ENCODE measurements at regions not wholly inside any gene's neighbourhood (a gene's known extent, or its start where the extent isn't known, plus 50 kb on each side); places are given as distances from the start of the nearest gene placed in this dataset.
"Not testable (repeated sequence)": the region's sequence is repeated elsewhere in the genome, so short reads cannot be mapped to it uniquely, and the experiment has no call there.

- no peak for DNase-seq (ENCODE audit: low read depth in 2 of 2)
- no peak overlapping the region for H3K4me3 ChIP-seq (replicated peaks in 1 of 2; ENCODE audit: low read depth in 2 of 2, low read length in 2 of 2)
- TF ChIP-seq CTCF (IDR thresholded peaks at IDR 0.05; ENCODE audit: low read depth, low read length), result no peak
Measured at GRCh38 chr14:43285575-43285974, 1221.5 kb downstream of the FSCB start.

- TF ChIP-seq CTCF (IDR thresholded peaks at IDR 0.05; ENCODE audit: low read depth, low read length), result no peak
- H3K4me3 ChIP-seq (replicated peaks in 1 of 2; ENCODE audit: low read depth in 2 of 2, low read length in 2 of 2), result no peak overlapping the region
- no peak for DNase-seq (ENCODE audit: low read depth in 2 of 2)
Measured at GRCh38 chr14:43260056-43260455, 1247.0 kb downstream of the FSCB start.

- no peak for TF ChIP-seq CTCF (IDR thresholded peaks at IDR 0.05; ENCODE audit: low read depth, low read length)
- no peak for DNase-seq (ENCODE audit: low read depth in 2 of 2)
- no peak overlapping the region for H3K4me3 ChIP-seq (replicated peaks in 1 of 2; ENCODE audit: low read depth in 2 of 2, low read length in 2 of 2)
Measured at GRCh38 chr14:43258396-43258795, 1248.7 kb downstream of the FSCB start.

GRCh38 chr14:43256996-43257395 lies 1250.1 kb downstream of the FSCB start:
- H3K4me3 ChIP-seq (replicated peaks in 1 of 2; ENCODE audit: low read depth in 2 of 2, low read length in 2 of 2); DNase-seq (ENCODE audit: low read depth in 2 of 2): not testable (repeated sequence)

GRCh38 chr14:43252866-43253265 lies 1254.2 kb downstream of the FSCB start:
- no peak overlapping the region for H3K4me3 ChIP-seq (replicated peaks in 1 of 2; ENCODE audit: low read depth in 2 of 2, low read length in 2 of 2)
- TF ChIP-seq CTCF (IDR thresholded peaks at IDR 0.05; ENCODE audit: low read depth, low read length), result no peak
- DNase-seq (ENCODE audit: low read depth in 2 of 2), result no peak

- H3K4me3 ChIP-seq (replicated peaks in 1 of 2; ENCODE audit: low read depth in 2 of 2, low read length in 2 of 2), result no peak overlapping the region
- no peak for TF ChIP-seq CTCF (IDR thresholded peaks at IDR 0.05; ENCODE audit: low read depth, low read length)
Measured at GRCh38 chr14:43249591-43249990, 1257.5 kb downstream of the FSCB start.

GRCh38 chr14:43249116-43249515 lies 1258.0 kb downstream of the FSCB start:
- H3K4me3 ChIP-seq (replicated peaks in 1 of 2; ENCODE audit: low read depth in 2 of 2, low read length in 2 of 2), result no peak overlapping the region
- no peak for DNase-seq (ENCODE audit: low read depth in 2 of 2)
- TF ChIP-seq CTCF (IDR thresholded peaks at IDR 0.05; ENCODE audit: low read depth, low read length), result no peak

More at GRCh38 chr14:43249591-43249990, 1257.5 kb downstream of the FSCB start:
- DNase-seq (ENCODE audit: low read depth in 2 of 2), result no peak
